CD4-positive, alpha-beta T cell treated with Interleukin-21 for 1 hour (primary cell): ENCODE measurements at regions not wholly inside any gene's neighbourhood (a gene's known extent, or its start where the extent isn't known, plus 50 kb on each side); places are given as distances from the start of the nearest gene placed in this dataset.

Experiments
- DNase-seq: peaks from one replicate; pipeline ENCODE4 v3.0.0-alpha.2; 2020

- DNase-seq, result no peak
These were observed 107.9 kb upstream of the ALDH1B1 start for GRCh38 chr9:38284588-38285051.

GRCh38 chr9:38284039-38284575 lies 108.4 kb upstream of the ALDH1B1 start:
- DNase-seq, result no peak

DNA sequence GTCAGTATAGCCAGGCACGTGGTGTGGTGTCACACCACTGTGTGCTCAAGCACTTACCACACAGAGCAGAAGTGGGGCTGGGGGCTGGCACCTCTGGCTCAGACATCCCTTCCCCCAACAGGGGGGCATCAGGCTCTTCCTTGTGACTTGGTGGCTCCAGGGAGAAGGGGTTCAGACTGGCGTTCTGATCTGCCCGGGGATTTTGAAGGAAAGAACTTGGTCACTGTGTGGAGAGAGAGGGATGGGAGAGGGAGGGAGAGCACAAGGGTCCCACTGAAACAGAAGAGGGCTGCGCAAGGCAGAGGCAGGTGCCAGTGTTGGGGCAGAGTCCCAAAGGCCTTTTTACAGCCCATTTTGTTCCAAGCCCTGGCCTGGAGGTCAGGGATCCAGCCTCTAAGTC lies 109.7 kb upstream of the ALDH1B1 start:
- no peak for DNase-seq

- DNase-seq, result no peak
These were observed 110.6 kb upstream of the ALDH1B1 start for GRCh38 chr9:38281917-38282316.

GRCh38 chr9:38281196-38281595 lies 111.3 kb upstream of the ALDH1B1 start:
- DNase-seq, result no peak

DNA sequence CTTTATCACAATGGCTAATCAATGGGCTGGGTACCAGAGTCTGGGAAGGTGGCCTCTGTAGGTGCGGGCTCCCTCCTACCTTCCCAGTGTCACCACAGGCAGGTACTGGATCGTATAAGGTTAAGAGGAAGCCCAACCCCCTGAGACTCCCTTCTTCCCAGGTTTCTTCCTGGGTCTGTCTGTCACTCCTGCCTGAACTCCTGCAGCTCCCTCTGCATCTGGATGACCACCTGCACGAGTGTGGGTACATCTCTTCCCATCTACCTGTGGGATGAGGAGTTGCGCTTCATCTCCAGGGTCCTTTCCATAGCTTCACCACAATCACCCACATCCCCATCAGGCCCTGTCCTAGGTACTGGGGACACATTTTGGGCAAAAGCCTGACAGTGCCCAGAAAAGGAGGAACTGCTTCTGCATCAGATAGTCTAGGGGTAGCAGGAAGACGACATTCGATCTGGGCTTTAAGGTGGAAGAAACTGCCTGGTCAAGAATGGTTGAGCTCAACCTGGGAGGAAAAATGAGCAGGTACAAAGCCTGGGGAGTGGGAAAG lies 112.2 kb upstream of the ALDH1B1 start:
- no peak for DNase-seq

GRCh38 chr9:38278931-38279679 lies 113.4 kb upstream of the ALDH1B1 start:
- no peak for DNase-seq

GRCh38 chr9:38278457-38278856 lies 114.0 kb upstream of the ALDH1B1 start:
- DNase-seq, result no peak

GRCh38 chr9:38277601-38278200 lies 114.8 kb upstream of the ALDH1B1 start:
- no peak for DNase-seq

DNA sequence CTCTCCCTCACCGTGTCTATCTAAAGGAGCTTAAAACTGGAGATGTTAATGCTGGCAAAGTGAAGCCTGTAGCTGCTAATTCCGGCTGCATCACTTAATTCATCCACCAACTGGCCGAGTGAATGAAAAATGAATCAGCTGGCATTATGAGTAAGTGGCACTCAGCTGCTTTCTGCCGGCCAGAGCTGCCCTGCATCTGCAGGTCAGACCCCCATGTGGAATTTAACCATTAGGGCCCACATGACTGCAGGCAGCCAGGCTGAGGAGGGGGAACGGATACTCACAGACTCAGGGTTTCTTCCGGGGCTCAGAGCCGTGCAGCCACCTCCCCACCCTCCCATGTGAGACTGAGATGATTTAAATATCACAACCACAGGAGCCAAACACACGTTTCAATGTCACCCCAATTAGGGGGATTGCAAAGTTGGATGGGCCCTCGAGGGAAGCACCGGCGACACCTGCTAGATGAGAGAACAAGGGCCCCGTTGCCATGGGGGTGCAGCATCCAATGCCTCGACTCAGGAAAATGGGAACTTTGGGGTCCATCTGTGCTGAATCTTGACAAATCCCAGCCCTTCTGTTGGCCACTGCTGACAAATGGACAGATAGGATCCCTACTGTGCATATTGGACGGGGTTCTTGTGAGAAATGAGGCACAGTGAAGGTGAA lies 115.6 kb upstream of the ALDH1B1 start:
- no peak for DNase-seq

GRCh38 chr9:38274800-38275199 lies 117.7 kb upstream of the ALDH1B1 start:
- no peak for DNase-seq

- DNase-seq, result no peak
These were observed 119.8 kb upstream of the ALDH1B1 start for GRCh38 chr9:38272710-38273109.

DNA sequence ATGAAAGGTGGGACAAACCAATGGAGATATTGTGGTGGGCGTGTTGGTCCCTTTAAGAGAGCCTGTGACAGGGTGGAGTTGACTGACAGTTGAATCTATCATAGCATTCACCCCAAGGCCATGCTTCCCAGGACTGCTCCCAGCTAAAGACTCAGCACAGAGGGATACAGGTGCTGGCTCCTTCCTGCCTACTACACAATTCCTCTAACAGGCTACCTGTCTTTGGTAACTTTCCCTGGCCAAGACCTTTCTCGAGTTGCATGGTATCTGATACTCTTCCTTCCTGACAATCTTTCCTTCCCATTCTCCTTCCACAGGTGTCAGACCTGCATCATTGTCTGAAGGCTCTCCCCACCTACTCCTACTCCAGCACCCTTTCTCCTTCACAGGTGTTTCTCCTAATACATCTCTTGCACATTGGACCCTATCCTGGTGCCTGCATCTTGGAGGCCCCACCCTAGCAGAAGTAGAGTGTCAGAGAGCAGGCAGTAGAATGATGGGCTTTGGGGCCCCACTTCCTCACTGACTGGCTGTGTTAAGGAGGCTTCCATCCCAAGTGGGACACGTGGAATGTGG lies 120.7 kb upstream of the ALDH1B1 start:
- DNase-seq, result no peak

DNA sequence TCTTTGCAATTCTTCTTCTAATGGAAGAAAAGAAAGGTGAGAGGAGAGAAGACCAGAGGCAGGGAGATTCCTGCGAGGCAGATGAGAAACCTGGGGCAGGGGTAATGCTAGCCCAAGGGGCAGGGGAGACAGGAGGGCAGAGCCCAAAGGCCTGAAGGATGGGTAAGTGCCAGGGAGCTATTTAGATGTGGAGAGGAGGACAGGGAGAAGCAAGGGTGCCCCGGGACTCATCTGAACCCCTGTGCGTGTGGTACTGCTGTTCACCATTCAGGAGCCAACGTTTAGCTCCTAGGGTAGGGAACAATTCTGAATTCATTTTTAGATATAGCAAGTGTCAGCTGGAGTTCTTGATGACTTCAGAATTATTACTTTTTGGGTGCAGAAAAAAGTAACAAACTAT lies 122.7 kb upstream of the ALDH1B1 start:
- DNase-seq, result no peak

DNA sequence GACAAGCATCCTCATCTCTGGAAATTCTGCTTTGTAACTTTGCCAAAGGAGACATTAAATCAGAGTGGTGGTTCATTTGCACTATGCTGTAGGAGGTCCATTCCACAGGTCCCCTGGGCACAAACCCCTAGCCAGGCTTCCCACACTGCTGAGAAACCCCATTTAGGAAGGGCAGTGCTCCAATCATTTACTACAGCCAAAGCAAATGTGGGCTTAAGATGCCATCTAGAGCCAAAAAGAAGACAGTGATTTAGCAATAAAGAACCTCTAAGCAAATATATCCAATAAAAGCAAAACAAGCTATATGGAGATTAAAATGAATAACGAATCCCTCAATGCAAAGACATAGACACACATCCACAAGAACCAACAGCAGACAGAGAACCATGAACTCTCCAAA lies 129.0 kb upstream of the ALDH1B1 start:
- DNase-seq, result peak; percentile 6

GRCh38 chr9:38259519-38260218 lies 132.8 kb upstream of the ALDH1B1 start:
- no peak for DNase-seq

GRCh38 chr9:38259056-38259455 lies 133.4 kb upstream of the ALDH1B1 start:
- DNase-seq, result no peak

- DNase-seq, result no peak
These were observed 134.8 kb upstream of the ALDH1B1 start for GRCh38 chr9:38257626-38258215.

GRCh38 chr9:38256461-38256860 lies 136.0 kb upstream of the ALDH1B1 start:
- no peak for DNase-seq

DNA sequence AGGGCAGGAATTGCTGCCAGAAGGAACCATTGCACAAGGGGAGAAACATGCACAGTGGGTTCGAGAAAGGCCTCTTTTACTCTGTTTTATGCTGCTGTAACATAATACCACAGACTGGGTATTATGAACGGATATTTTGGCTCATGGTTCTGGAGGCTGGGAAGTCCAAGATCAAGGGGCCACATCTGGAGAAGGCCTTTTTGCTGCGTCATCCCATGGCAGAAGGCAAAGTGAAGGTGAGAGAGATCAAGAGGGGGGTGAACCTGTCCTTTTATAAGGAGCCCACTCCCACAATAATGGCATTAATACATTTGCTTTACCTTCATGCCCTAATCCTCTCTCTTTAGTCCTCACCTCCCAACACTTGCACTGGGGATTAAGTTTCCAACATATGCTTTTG lies 136.9 kb upstream of the ALDH1B1 start:
- no peak for DNase-seq

GRCh38 chr9:38254756-38255155 lies 137.7 kb upstream of the ALDH1B1 start:
- DNase-seq, result no peak

GRCh38 chr9:38254151-38254550 lies 138.4 kb upstream of the ALDH1B1 start:
- DNase-seq, result no peak
